ENCODE measurements at regions not wholly inside any gene's neighbourhood (a gene's known extent, or its start where the extent isn't known, plus 50 kb on each side); places are given as distances from the start of the nearest gene placed in this dataset.

DNA sequence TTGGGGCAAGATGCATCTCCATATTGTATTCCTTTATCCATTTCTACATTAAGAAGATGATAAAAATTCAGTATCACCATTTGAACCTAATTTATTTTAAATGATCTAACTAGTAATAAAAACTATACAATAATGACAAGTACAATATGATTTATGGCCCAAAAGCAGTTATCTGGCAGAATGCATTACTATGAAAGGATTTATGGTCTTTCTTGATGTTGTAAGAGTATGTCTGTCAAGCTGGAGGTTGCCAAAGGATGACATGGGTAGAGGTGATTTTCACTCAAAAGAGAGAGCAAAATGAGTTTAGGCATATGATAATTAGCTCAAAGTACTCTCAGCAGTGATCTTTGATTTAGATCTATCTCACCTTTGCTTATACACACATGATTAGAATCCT lies 54.2 kb upstream of the MAP2 start:
- Histone ChIP-seq H3K36me3 (no peaks in the 10 kb centered on the region), H3K9me3 (no peaks in the 10 kb centered on the region), H3K4me3 (no peak overlapping the region), H3K27ac (no peak overlapping the region), H3K4me1 (peaks cover 0 to 12% (median 0%) of the 10 kb centered on the region in 3 donors), H3K27me3 (no peaks in the 10 kb centered on the region)
- no peak for ATAC-seq
- TF ChIP-seq POLR2A (IDR thresholded peaks at IDR 0.05), result no peak
- no peak for TF ChIP-seq POLR2AphosphoS5 (IDR thresholded peaks at IDR 0.05)
- no peak for TF ChIP-seq EP300 (IDR thresholded peaks at IDR 0.05)
- TF ChIP-seq, protein P1, sequence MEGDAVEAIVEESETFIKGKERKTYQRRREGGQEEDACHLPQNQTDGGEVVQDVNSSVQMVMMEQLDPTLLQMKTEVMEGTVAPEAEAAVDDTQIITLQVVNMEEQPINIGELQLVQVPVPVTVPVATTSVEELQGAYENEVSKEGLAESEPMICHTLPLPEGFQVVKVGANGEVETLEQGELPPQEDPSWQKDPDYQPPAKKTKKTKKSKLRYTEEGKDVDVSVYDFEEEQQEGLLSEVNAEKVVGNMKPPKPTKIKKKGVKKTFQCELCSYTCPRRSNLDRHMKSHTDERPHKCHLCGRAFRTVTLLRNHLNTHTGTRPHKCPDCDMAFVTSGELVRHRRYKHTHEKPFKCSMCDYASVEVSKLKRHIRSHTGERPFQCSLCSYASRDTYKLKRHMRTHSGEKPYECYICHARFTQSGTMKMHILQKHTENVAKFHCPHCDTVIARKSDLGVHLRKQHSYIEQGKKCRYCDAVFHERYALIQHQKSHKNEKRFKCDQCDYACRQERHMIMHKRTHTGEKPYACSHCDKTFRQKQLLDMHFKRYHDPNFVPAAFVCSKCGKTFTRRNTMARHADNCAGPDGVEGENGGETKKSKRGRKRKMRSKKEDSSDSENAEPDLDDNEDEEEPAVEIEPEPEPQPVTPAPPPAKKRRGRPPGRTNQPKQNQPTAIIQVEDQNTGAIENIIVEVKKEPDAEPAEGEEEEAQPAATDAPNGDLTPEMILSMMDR (IDR thresholded peaks at IDR 0.05), result no peak

DNA sequence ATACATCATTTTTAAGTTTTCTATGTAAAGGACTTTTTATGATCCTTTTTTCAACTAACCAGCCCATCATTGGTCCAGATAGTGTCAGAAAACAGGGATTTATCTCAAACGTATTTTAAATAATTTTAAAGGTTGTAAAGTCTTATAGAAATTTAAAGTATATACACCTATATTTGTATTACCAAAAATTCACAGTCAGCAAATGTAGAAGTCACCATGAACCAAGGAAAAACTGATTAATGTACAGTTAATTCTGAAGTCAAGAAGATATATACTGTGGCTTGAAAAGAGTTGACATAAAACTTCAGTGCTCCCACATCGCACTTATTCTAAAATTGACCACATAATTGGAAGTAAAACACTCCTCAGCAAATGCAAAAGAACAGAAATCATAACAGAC lies 52.4 kb upstream of the MAP2 start:
- no peak overlapping the region for H3K4me3 ChIP-seq
- no peak for TF ChIP-seq EP300 (IDR thresholded peaks at IDR 0.05)
- TF ChIP-seq, protein P1 (IDR thresholded peaks at IDR 0.05), result no peak
- no peak for TF ChIP-seq POLR2AphosphoS5 (IDR thresholded peaks at IDR 0.05)
- TF ChIP-seq POLR2A (IDR thresholded peaks at IDR 0.05), result no peak
- ATAC-seq, result no peak
- no peaks in the 10 kb centered on the region for H3K36me3 ChIP-seq
- peaks cover 0 to 12% (median 0%) of the 10 kb centered on the region in 3 donors for H3K4me1 ChIP-seq
- 61 to 74% methylated on average over 2 of the region's 2 CpGs for WGBS, 2 donors (ENCODE audit: low coverage in 1 of 2)
- no peaks in the 10 kb centered on the region for H3K27me3 ChIP-seq
- peaks cover 0 to 7% (median 0%) of the 10 kb centered on the region in 3 donors for H3K9me3 ChIP-seq
- no peak overlapping the region for H3K27ac ChIP-seq

Small RNAs in the stretch of these regions (small RNA-seq; reads per million reads assigned to genes)
- 0 reads per million in 4 donors for gene RNA5SP117
